ENCODE measurements at regions not wholly inside any gene's neighbourhood (a gene's known extent, or its start where the extent isn't known, plus 50 kb on each side); places are given as distances from the start of the nearest gene placed in this dataset. TPM values are rescaled to one million over a fixed set of nuclear protein-coding genes. Genes with fewer than 3 reads are reported as not detected.

DNA sequence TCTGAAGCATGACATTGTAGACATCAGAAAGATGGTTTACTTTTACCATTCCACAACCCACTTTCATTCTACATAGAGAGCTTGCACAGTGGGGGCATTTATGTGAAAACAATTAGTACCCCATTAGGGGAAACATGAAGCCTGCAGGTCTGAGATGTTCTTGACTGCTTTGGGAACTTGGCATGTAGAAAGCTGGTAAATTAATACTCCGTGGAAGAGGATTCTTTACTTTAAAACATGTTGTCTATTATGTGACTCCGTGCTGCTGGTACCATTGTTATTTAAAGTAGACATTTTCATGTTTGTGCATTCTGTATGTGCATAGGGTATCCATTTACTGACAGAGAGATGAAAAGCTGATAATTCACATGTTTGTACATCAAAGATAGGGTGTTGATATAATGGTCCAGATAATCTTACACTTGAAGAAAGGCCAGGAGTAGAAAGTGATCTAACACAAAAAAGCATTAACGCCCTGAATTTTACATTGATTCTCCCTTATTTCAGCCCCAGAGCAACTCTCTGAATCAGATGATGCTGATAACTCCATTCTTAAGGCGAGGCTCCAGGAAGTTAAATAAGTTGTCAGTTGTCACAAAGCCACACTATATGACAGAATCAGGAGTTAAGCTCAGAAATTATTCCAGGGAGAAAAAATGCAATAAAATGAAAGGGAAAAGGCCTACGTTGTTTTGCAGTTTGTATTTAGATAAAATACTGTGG, 50.1 kb upstream of the CD180 start:
- Histone ChIP-seq H3K4me3 (replicated peaks in 1 of 3; ENCODE audit: insufficient read depth in 1 of 3, low read depth in 1 of 3, low read length in 3 of 3) (no peak overlapping the region), H3K27ac (ENCODE audit: insufficient read depth, low read depth, low read length) (no peak overlapping the region), H3K4me2 (ENCODE audit: insufficient read depth, low read length) (no peak overlapping the region), H3K27me3 (ENCODE audit: control insufficient read depth in 2 of 2, insufficient read depth in 2 of 2, low read length in 2 of 2) (no peaks in the 10 kb centered on the region), H2AFZ (ENCODE audit: low read depth, low read length) (no peak overlapping the region), H3K36me3 (ENCODE audit: control insufficient read depth in 2 of 2, extremely low read depth in 1 of 2, insufficient read depth in 2 of 2, low read length in 2 of 2) (no peaks in the 10 kb centered on the region), H3K4me1 (ENCODE audit: control insufficient read depth, extremely low read depth, insufficient read depth, low read length) (peaks cover 33% of the 10 kb centered on the region), H4K20me1 (replicated peaks; ENCODE audit: control insufficient read depth, extremely low read depth, insufficient read depth, low read length) (no peaks in the 10 kb centered on the region), H3K79me2 (ENCODE audit: control insufficient read depth, insufficient read depth, low read length) (no peaks in the 10 kb centered on the region), H3K9ac (replicated peaks; ENCODE audit: extremely low read depth, insufficient read depth, low read length) (no peak overlapping the region), H3K9me3 (replicated peaks; ENCODE audit: control insufficient read depth, insufficient read depth, low read length) (no peaks in the 10 kb centered on the region), H3K9me1 (replicated peaks; ENCODE audit: control insufficient read depth, extremely low read depth, insufficient read depth, low read length) (no peaks in the 10 kb centered on the region)
- FAIRE-seq (no peak), DNase-seq (ENCODE audit: low read depth, low spot score) (no peak)
- ChIA-PET CTCF (interaction anchor here (0.6 to 6.4 kb wide), 62 partner anchors 8 to 1034 kb away, joined by 3 to 222 read pairs (median 4); partner anchors contain the start of gene PIK3R1), POLR2A (interaction anchor here (0.7 kb wide), 1 partner anchor 1006 kb away, joined by 3 read pairs; no protein-coding TSS in a partner anchor)
- BruUV-seq (replicated peaks): no TSS peak
- dilution Hi-C loops (cut with MboI; ENCODE audit: extremely low pct_ligation_motif_present, low sequenced_read_pairs): no loop called here
- TF ChIP-seq FOS (IDR thresholded peaks at IDR 0.05; ENCODE audit: borderline replicate concordance, insufficient read depth, low read length) (no peak), GATA2 (IDR thresholded peaks at IDR 0.05; ENCODE audit: insufficient read depth, insufficient read length, low read depth, low read length) (no peak), EZH2 (IDR thresholded peaks at IDR 0.05; ENCODE audit: borderline replicate concordance, low read depth, low read length, severe bottlenecking) (no peak), JUN (IDR thresholded peaks at IDR 0.05; ENCODE audit: borderline replicate concordance, insufficient read depth, insufficient read length, low read depth) (no peak), POLR2AphosphoS5 (IDR thresholded peaks at IDR 0.05; ENCODE audit: insufficient read depth, low read depth, low read length) (no peak), POLR2A (IDR thresholded peaks at IDR 0.05; ENCODE audit: low read depth, low read length) (no peak), MYC (IDR thresholded peaks at IDR 0.05; ENCODE audit: low read depth, low read length) (no peak)
- TF ChIP-seq, protein P1, sequence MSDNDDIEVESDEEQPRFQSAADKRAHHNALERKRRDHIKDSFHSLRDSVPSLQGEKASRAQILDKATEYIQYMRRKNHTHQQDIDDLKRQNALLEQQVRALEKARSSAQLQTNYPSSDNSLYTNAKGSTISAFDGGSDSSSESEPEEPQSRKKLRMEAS (IDR thresholded peaks at IDR 0.05; ENCODE audit: insufficient read depth, insufficient read length): no peak
- TF ChIP-seq, protein P2, sequence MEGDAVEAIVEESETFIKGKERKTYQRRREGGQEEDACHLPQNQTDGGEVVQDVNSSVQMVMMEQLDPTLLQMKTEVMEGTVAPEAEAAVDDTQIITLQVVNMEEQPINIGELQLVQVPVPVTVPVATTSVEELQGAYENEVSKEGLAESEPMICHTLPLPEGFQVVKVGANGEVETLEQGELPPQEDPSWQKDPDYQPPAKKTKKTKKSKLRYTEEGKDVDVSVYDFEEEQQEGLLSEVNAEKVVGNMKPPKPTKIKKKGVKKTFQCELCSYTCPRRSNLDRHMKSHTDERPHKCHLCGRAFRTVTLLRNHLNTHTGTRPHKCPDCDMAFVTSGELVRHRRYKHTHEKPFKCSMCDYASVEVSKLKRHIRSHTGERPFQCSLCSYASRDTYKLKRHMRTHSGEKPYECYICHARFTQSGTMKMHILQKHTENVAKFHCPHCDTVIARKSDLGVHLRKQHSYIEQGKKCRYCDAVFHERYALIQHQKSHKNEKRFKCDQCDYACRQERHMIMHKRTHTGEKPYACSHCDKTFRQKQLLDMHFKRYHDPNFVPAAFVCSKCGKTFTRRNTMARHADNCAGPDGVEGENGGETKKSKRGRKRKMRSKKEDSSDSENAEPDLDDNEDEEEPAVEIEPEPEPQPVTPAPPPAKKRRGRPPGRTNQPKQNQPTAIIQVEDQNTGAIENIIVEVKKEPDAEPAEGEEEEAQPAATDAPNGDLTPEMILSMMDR (IDR thresholded peaks at IDR 0.05; ENCODE audit: extremely low read depth in 1 of 2, insufficient read depth in 1 of 2, low read depth in 1 of 2, low read length in 2 of 2): no peak
- intact Hi-C loops (cut with micrococcal nuclease): loop anchor here (1.0 to 10.0 kb wide), 11 partner anchors 68 to 1026 kb away; partner anchors contain the start of gene PIK3R1

Small RNAs in the stretch of these regions (small RNA-seq; reads per million reads assigned to genes)
- gene AC024581.2 (ENCODE audit: insufficient read depth, insufficient read length, low read depth, low replicate concordance) (not detected), gene RNU6-1232P (ENCODE audit: insufficient read depth, insufficient read length, low read depth, low replicate concordance) (not detected)

Data from endothelial cell of umbilical vein (primary cell).